ENCODE measurements at regions not wholly inside any gene's neighbourhood (a gene's known extent, or its start where the extent isn't known, plus 50 kb on each side); places are given as distances from the start of the nearest gene placed in this dataset.

- TF ChIP-seq POLR2A (IDR thresholded peaks at IDR 0.05): no peak
- TF ChIP-seq CTCF (IDR thresholded peaks at IDR 0.05): no peak
Observed at GRCh38 chr10:78259391-78259790, 225.7 kb downstream of the RPS24 start.

All from thyroid gland (tissue), 4 donors.